Naive thymus-derived CD8-positive, alpha-beta T cell (primary cell): ENCODE measurements at regions not wholly inside any gene's neighbourhood (a gene's known extent, or its start where the extent isn't known, plus 50 kb on each side); places are given as distances from the start of the nearest gene placed in this dataset.
A peak's percentile ranks its signal among the peaks of the same experiment; 100 is the strongest.

Experiments used
- ATAC-seq, 2 donors: fragments of 150-1000 bp; cut with Tn5 transposase in 1 of 2; sonication (Bioruptor Pico), chemical (Tn5 transposase) in 1 of 2; 1 replicate in 1 of 2; 2 replicates in 1 of 2; pipeline ENCODE4 v1.10.0; 2021; ENCODE audit warnings: mild to moderate bottlenecking in 2 of 2, moderate library complexity in 2 of 2
- POLR2A ChIA-PET: fragments of 350-600 bp; sonication (Branson Sonifier 250); formaldehyde crosslinking; loops from one replicate; lab custom pipeline; 2021; ENCODE audit warnings: antibody characterized with exemption; lab: Charles Lee
- DNase-seq, 10 donors: peaks; one replicate each; pipeline versions ENCODE4 v3.0.0 to v3.0.0-alpha.2; 2020 to 2022
- H3K27ac Mint-ChIP-seq, 10 donors: one replicate each; pipeline ENCODE4 v1.8.0; 2020 to 2022; ENCODE audit warnings: mild to moderate bottlenecking in 10 of 10, mixed read lengths in 10 of 10, moderate library complexity in 4 of 10, inconsistent platforms in 1 of 10
- H3K27me3 Mint-ChIP-seq, 5 donors: one replicate each; pipeline ENCODE4 v1.8.0; 2021 to 2022; ENCODE audit warnings: mixed read lengths in 5 of 5
- H3K36me3 Mint-ChIP-seq, 3 donors: one replicate each; pipeline ENCODE4 v1.8.0; 2020 to 2022; ENCODE audit warnings: mixed read lengths in 3 of 3, mild to moderate bottlenecking in 2 of 3, inconsistent platforms in 1 of 3
- H3K4me1 Mint-ChIP-seq, 4 donors: one replicate each; pipeline ENCODE4 v1.8.0; 2021 to 2022; ENCODE audit warnings: mixed read lengths in 4 of 4
- H3K4me3 Mint-ChIP-seq, 10 donors: one replicate each; pipeline ENCODE4 v1.8.0; 2020 to 2022; ENCODE audit warnings: mild to moderate bottlenecking in 10 of 10, mixed read lengths in 10 of 10, moderate library complexity in 6 of 10, inconsistent platforms in 1 of 10
- H3K9me3 Mint-ChIP-seq, 9 donors: one replicate each; pipeline ENCODE4 v1.8.0; 2020 to 2022; ENCODE audit warnings: mixed read lengths in 9 of 9, mild to moderate bottlenecking in 3 of 9, inconsistent platforms in 1 of 9, moderate library complexity in 1 of 9

DNA sequence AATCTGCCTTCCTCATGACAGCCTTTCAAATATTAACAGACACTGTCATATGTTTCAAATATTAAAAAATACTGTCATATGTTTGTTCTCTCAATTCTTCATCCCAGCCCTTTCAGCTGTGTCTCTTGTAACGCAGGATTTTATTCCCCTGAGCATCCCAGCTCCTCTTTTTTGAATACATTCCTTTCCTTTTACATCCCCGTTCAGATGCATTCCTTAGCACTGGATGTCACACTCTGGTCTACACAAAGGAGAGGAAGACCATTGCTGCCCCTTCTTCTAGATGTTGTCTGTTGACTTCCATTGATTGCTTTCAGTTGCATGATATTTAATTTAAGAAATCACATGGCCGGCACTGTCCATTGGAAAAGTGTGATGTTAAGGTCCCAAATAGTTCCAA, 117.4 kb upstream of the PAXBP1 start:
- POLR2A ChIA-PET: no interaction called here
- no peak for DNase-seq
- Mint-ChIP-seq H3K36me3 (no peaks in the 10 kb centered on the region), H3K9me3 (peaks cover 0 to 2% (median 0%) of the 10 kb centered on the region in 9 donors), H3K27ac (peak overlapping the region in 1 of 10 donors; percentile 67), H3K4me1 (peaks cover 1 to 14% (median 6%) of the 10 kb centered on the region in 4 donors), H3K4me3 (no peak overlapping the region), H3K27me3 (peaks cover 0 to 6% (median 2%) of the 10 kb centered on the region in 5 donors)
- no peak for ATAC-seq

DNA sequence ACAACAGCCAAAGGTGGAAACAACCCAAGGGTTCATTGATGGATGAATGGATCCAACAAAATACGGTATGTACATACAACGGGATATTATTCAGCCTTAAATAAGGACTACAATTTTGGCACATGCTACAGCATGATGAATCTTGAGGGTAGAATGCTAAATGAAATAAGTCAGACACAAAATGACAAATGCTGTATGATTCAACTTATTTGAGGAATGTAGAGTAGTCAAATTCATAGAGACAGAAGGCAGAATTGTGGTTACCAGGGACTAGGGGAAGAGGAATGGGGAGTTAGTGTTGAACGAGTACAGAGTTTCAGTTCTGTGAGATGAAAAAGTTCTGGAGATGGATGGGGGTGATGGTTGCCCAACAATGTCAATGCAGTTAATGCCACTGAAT, 118.0 kb upstream of the PAXBP1 start:
- peaks cover 0 to 8% (median 0%) of the 10 kb centered on the region in 9 donors for H3K9me3 Mint-ChIP-seq
- H3K4me3 Mint-ChIP-seq: no peak overlapping the region
- peaks cover 1 to 14% (median 6%) of the 10 kb centered on the region in 4 donors for H3K4me1 Mint-ChIP-seq
- no peak for DNase-seq
- peaks cover 0 to 6% (median 2%) of the 10 kb centered on the region in 5 donors for H3K27me3 Mint-ChIP-seq
- POLR2A ChIA-PET: no interaction called here
- peaks cover 0 to 6% (median 0%) of the 10 kb centered on the region in 3 donors for H3K36me3 Mint-ChIP-seq
- H3K27ac Mint-ChIP-seq: peak overlapping the region in 1 of 10 donors; percentile 18
- ATAC-seq: no peak

- peaks cover 0 to 7% (median under 1%) of the 10 kb centered on the region in 4 donors for H3K4me1 Mint-ChIP-seq
- peaks cover 0 to 11% (median 6%) of the 10 kb centered on the region in 3 donors for H3K36me3 Mint-ChIP-seq
- H3K9me3 Mint-ChIP-seq: peaks cover 0 to 13% (median 5%) of the 10 kb centered on the region in 9 donors
- POLR2A ChIA-PET: no interaction called here
- no peak overlapping the region for H3K27ac Mint-ChIP-seq
- H3K4me3 Mint-ChIP-seq: no peak overlapping the region
- peaks cover 0 to 12% (median 4%) of the 10 kb centered on the region in 5 donors for H3K27me3 Mint-ChIP-seq
- ATAC-seq: no peak
- DNase-seq: no peak
These were observed 122.8 kb upstream of the PAXBP1 start for GRCh38 chr21:32894321-32894720.

- no peak overlapping the region for H3K27ac Mint-ChIP-seq
- POLR2A ChIA-PET: interaction anchor here (1.5 kb wide), 1 partner anchor 13 kb away, joined by 3 read pairs; no protein-coding TSS in a partner anchor
These were observed 124.9 kb upstream of the OLIG2 start for GRCh38 chr21:32900814-32901213.

GRCh38 chr21:32907521-32907920, 118.2 kb upstream of the OLIG2 start:
- Mint-ChIP-seq H3K36me3 (no peaks in the 10 kb centered on the region), H3K27me3 (peaks cover 0 to 3% (median 1%) of the 10 kb centered on the region in 5 donors), H3K4me1 (no peaks in the 10 kb centered on the region), H3K4me3 (no peak overlapping the region), H3K27ac (no peak overlapping the region), H3K9me3 (peaks cover 0 to 3% (median 0%) of the 10 kb centered on the region in 9 donors)
- POLR2A ChIA-PET: no interaction called here
- no peak for ATAC-seq
- no peak for DNase-seq

More at GRCh38 chr21:32900814-32901213, 124.9 kb upstream of the OLIG2 start:
- H3K36me3 Mint-ChIP-seq: no peaks in the 10 kb centered on the region
- no peak overlapping the region for H3K4me3 Mint-ChIP-seq
- DNase-seq: no peak
- ATAC-seq: no peak
- peaks cover 0 to 3% (median 0%) of the 10 kb centered on the region in 9 donors for H3K9me3 Mint-ChIP-seq
- H3K27me3 Mint-ChIP-seq: peaks cover 0 to 9% (median 2%) of the 10 kb centered on the region in 5 donors
- H3K4me1 Mint-ChIP-seq: peaks cover 0 to 4% (median 2%) of the 10 kb centered on the region in 4 donors

- POLR2A ChIA-PET: no interaction called here
- H3K27me3 Mint-ChIP-seq: peaks cover 0 to 3% (median 1%) of the 10 kb centered on the region in 5 donors
- H3K4me1 Mint-ChIP-seq: peaks cover 0 to 3% (median 1%) of the 10 kb centered on the region in 4 donors
- no peaks in the 10 kb centered on the region for H3K36me3 Mint-ChIP-seq
- H3K27ac Mint-ChIP-seq: no peak overlapping the region
- DNase-seq: no peak
- H3K4me3 Mint-ChIP-seq: no peak overlapping the region
- H3K9me3 Mint-ChIP-seq: peaks cover 0 to 3% (median 0%) of the 10 kb centered on the region in 9 donors
- no peak for ATAC-seq
These were observed 117.2 kb upstream of the OLIG2 start for GRCh38 chr21:32908534-32908933.

- peaks cover 1 to 12% (median 9%) of the 10 kb centered on the region in 4 donors for H3K4me1 Mint-ChIP-seq
- peaks cover 0 to 3% (median 0%) of the 10 kb centered on the region in 9 donors for H3K9me3 Mint-ChIP-seq
- H3K27ac Mint-ChIP-seq: no peak overlapping the region
- H3K27me3 Mint-ChIP-seq: peaks cover 0 to 3% (median 1%) of the 10 kb centered on the region in 5 donors
- no peak overlapping the region for H3K4me3 Mint-ChIP-seq
- DNase-seq (no peak), ATAC-seq (no peak)
- POLR2A ChIA-PET: no interaction called here
- no peaks in the 10 kb centered on the region for H3K36me3 Mint-ChIP-seq
These were observed 116.3 kb upstream of the OLIG2 start for GRCh38 chr21:32909393-32909792.

GRCh38 chr21:32914424-32915039, 111.2 kb upstream of the OLIG2 start:
- H3K27ac Mint-ChIP-seq: peak overlapping the region; percentile 9 to 79 (median 56)
- ATAC-seq: peak; percentile 69 to 87
- peaks cover 0 to 1% (median 0%) of the 10 kb centered on the region in 5 donors for H3K27me3 Mint-ChIP-seq
- H3K36me3 Mint-ChIP-seq: no peaks in the 10 kb centered on the region
- H3K4me1 Mint-ChIP-seq: peaks cover 13 to 37% (median 33%) of the 10 kb centered on the region in 4 donors
- H3K4me3 Mint-ChIP-seq: peak overlapping the region in 9 of 10 donors; percentile 12 to 72 (median 54)
- POLR2A ChIA-PET: interaction anchor here (0.8 kb wide), 1 partner anchor 18 kb away, joined by 4 read pairs; no protein-coding TSS in a partner anchor
- DNase-seq: peak in 4 of 10 donors; percentile 17 to 51 (median 38)
- peaks cover 0 to 3% (median 0%) of the 10 kb centered on the region in 9 donors for H3K9me3 Mint-ChIP-seq

DNA sequence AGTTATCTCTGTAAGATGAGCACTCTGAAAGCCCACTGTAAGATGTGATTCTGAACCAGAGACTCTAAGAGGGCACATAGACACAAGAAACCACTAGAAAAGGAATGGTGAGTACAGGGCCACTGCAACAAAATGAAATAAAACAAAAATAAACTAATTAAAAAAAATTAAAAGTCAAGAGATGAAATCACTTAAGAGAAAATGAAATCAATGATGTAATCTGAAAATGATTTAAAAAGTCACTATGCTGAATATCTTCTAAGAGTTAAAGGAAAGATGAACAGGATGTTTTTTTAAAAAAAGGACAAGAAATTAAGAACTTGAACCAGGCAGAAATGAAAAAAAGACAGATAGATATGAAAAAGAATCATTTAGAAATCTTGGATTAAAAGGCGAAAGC, 110.6 kb upstream of the OLIG2 start:
- no peak for ATAC-seq
- Mint-ChIP-seq H3K9me3 (peaks cover 0 to under 1% (median 0%) of the 10 kb centered on the region in 9 donors), H3K36me3 (no peaks in the 10 kb centered on the region), H3K27ac (peak overlapping the region in 9 of 10 donors; percentile 17 to 79 (median 56)), H3K4me3 (peak overlapping the region in 7 of 10 donors; percentile 12 to 72 (median 55)), H3K4me1 (peaks cover 13 to 37% (median 33%) of the 10 kb centered on the region in 4 donors), H3K27me3 (peaks cover 0 to 1% (median 0%) of the 10 kb centered on the region in 5 donors)
- POLR2A ChIA-PET: interaction anchor here (0.8 kb wide), 1 partner anchor 17 kb away, joined by 4 read pairs; no protein-coding TSS in a partner anchor
- DNase-seq: no peak

DNA sequence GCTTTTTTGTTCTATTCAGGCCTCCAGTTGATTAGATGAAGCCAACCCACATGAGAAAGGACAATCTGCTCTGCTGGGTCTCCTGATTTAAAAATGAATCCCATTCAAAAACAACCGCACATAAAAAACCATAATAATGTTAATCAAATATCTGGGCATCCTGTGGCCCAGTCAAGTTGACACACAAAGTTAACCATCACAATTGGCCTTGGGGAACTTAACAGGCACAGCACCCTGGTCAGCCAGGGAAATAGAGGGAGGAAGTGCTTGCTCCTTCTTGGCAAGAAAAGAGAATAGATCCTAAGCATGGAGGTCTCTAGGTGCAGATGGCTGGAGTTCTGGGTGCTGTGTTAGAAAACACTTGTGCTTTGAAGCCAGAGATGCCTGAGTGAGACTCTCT, 109.6 kb upstream of the OLIG2 start:
- no peaks in the 10 kb centered on the region for H3K27me3 Mint-ChIP-seq
- H3K4me3 Mint-ChIP-seq: no peak overlapping the region
- POLR2A ChIA-PET: no interaction called here
- no peak for ATAC-seq
- H3K27ac Mint-ChIP-seq: peak overlapping the region in 7 of 10 donors; percentile 10 to 83 (median 77)
- H3K9me3 Mint-ChIP-seq: no peaks in the 10 kb centered on the region
- DNase-seq: no peak
- no peaks in the 10 kb centered on the region for H3K36me3 Mint-ChIP-seq
- H3K4me1 Mint-ChIP-seq: peaks cover 15 to 37% (median 33%) of the 10 kb centered on the region in 4 donors

DNA sequence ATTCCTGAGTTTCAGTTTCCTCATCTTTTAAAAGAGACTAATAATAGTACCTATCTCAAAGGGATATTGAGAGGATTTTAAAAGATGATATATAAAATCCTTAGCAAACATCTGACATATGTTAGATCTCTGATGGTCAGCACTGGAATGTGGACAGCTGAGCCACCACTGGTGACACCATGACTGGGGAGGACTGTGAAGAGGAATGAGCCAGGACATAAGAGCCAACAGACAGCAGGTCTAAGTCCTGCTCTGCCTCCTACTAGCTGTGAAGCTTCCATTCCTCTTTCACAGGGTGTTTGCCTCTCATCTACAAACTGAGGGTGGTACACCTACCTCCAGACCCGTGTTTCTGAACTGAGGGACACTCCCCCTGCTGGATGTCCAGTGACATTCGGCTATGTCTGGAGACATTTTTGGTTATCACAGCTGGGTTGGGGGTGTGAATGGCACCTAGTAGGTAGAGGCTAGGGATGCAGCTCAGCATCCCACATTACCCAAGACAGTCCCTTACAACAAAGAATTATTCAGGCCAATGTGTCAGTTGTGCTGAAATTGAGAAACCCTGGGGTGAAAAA, 109.1 kb upstream of the OLIG2 start:
- no peaks in the 10 kb centered on the region for H3K36me3 Mint-ChIP-seq
- DNase-seq (no peak), ATAC-seq (no peak)
- H3K27ac Mint-ChIP-seq: peak overlapping the region in 6 of 10 donors; percentile 6 to 83 (median 56)
- H3K4me1 Mint-ChIP-seq: peaks cover 16 to 38% (median 34%) of the 10 kb centered on the region in 4 donors
- no peak overlapping the region for H3K4me3 Mint-ChIP-seq
- POLR2A ChIA-PET: no interaction called here
- H3K9me3 Mint-ChIP-seq: no peaks in the 10 kb centered on the region
- no peaks in the 10 kb centered on the region for H3K27me3 Mint-ChIP-seq

DNA sequence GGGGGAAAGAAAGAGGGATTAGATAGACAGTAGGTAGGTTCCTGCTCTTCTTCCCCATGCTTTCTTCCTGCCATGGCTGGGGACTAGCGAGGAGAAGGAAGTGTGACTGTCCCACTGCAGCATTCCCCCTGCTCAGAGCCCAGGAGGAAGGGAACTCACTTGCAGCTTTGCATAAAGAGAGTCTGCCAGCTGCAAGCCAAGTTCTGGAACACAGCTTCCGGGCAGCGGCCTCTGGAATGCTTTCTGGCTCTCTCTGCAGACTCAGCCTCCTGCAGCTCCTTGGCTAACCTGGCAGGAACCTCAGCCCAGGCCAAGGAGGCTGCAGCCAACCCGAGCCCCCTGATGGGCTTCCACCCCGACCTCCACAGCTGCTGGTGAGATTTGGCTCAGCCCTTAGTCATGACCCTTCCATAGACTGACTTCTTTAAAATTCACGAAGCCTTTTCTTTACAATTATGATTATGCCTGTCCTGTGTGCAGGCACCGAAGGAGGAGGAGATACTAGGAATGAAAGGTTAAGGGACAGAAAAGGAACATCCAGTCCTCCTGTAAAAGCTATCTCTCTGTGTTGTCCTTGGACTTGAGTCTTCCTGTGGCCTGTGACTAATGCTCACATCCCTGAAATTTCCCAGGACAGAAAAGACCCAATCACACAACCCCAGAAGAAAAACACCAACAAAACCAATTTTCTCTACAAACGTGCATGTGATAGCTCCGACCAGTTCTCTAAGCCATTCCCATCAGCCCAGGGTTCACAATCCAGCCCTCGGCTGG, 108.2 kb upstream of the OLIG2 start:
- no peak for ATAC-seq
- Mint-ChIP-seq H3K36me3 (no peaks in the 10 kb centered on the region), H3K4me3 (no peak overlapping the region), H3K9me3 (no peaks in the 10 kb centered on the region), H3K27me3 (no peaks in the 10 kb centered on the region), H3K27ac (peak overlapping the region in 1 of 10 donors; percentile 6), H3K4me1 (peaks cover 21 to 47% (median 36%) of the 10 kb centered on the region in 4 donors)
- POLR2A ChIA-PET: interaction anchor here (0.5 kb wide), 1 partner anchor 370 kb away, joined by 3 read pairs; no protein-coding TSS in a partner anchor
- no peak for DNase-seq
